UCSD-AML1 (cell line): ENCODE measurements at regions not wholly inside any gene's neighbourhood (a gene's known extent, or its start where the extent isn't known, plus 50 kb on each side); places are given as distances from the start of the nearest gene placed in this dataset.
"Not testable (repeated sequence)": the region's sequence is repeated elsewhere in the genome, so short reads cannot be mapped to it uniquely, and the experiment has no call there.

ENCODE experiments used
- DNase-seq: peaks from one replicate; lab custom pipeline; 2025; ENCODE audit not compliant: unreplicated experiment; lab: John Stamatoyannopoulos, UW

GRCh38 chr5:12615141-12615820, 711.0 kb upstream of the CTNND2 start:
- no peak for DNase-seq

GRCh38 chr5:12614608-12615007, 710.4 kb upstream of the CTNND2 start:
- DNase-seq: no peak

- DNase-seq: no peak
Measured at GRCh38 chr5:12611132-12611531, 706.9 kb upstream of the CTNND2 start.

GRCh38 chr5:12607817-12608216, 703.6 kb upstream of the CTNND2 start:
- DNase-seq: not testable (repeated sequence)

- no peak for DNase-seq
Measured at GRCh38 chr5:12592228-12592627, 688.0 kb upstream of the CTNND2 start.

GRCh38 chr5:12586406-12586805, 682.2 kb upstream of the CTNND2 start:
- DNase-seq: no peak

- DNase-seq: not testable (repeated sequence)
Measured at GRCh38 chr5:12578803-12579202, 674.6 kb upstream of the CTNND2 start.

GRCh38 chr5:12576953-12577352, 672.7 kb upstream of the CTNND2 start:
- not testable (repeated sequence) for DNase-seq

GRCh38 chr5:12574298-12575093, 670.2 kb upstream of the CTNND2 start:
- not testable (repeated sequence) for DNase-seq

- not testable (repeated sequence) for DNase-seq
Measured at GRCh38 chr5:12573916-12574297, 669.7 kb upstream of the CTNND2 start.

- DNase-seq: no peak
Measured at GRCh38 chr5:12570688-12571087, 666.4 kb upstream of the CTNND2 start.

- DNase-seq: no peak
Measured at GRCh38 chr5:12566441-12566840, 662.2 kb upstream of the CTNND2 start.

- DNase-seq: no peak
Measured at GRCh38 chr5:12557012-12557411, 652.8 kb upstream of the CTNND2 start.

- DNase-seq: no peak
Measured at GRCh38 chr5:12526113-12526512, 621.9 kb upstream of the CTNND2 start.

GRCh38 chr5:12522116-12522515, 617.9 kb upstream of the CTNND2 start:
- no peak for DNase-seq

GRCh38 chr5:12504983-12505382, 600.7 kb upstream of the CTNND2 start:
- not testable (repeated sequence) for DNase-seq

GRCh38 chr5:12488161-12488560, 583.9 kb upstream of the CTNND2 start:
- DNase-seq: no peak

GRCh38 chr5:12480487-12480886, 576.2 kb upstream of the CTNND2 start:
- DNase-seq: no peak

- no peak for DNase-seq
Measured at GRCh38 chr5:12477554-12477953, 573.3 kb upstream of the CTNND2 start.

GRCh38 chr5:12467799-12468198, 563.6 kb upstream of the CTNND2 start:
- DNase-seq: no peak

- DNase-seq: no peak
Measured at GRCh38 chr5:12460493-12461261, 556.4 kb upstream of the CTNND2 start.

GRCh38 chr5:12459326-12459725, 555.1 kb upstream of the CTNND2 start:
- DNase-seq: no peak
